ENCODE measurements at regions not wholly inside any gene's neighbourhood (a gene's known extent, or its start where the extent isn't known, plus 50 kb on each side); places are given as distances from the start of the nearest gene placed in this dataset.
"Not testable (repeated sequence)": the region's sequence is repeated elsewhere in the genome, so short reads cannot be mapped to it uniquely, and the experiment has no call there.

DNA sequence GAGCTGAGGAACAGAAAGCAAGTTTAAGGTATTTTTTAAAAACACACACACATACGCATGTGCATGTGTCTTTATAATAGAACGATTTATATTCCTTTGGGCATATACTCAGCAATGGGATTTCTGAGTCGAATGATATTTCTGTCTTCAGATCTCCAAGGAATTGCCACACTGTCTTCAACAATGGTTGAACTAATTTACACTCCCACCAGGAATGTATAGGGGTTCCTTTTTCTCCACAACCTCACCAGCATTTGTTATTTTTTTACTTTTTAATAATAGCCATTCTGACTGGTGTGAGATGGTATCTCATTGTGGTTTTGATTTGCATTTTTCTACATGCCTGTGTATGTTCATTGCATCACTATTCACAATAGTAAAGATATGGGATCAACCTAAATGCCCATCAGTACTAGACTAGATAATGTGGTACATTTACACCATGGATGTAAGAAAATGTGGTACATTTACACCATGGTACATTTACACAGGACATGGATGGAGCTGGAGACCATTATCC is 60.3 kb upstream of the MAP3K1 start:
- DNase-seq (ENCODE audit: low read depth): no peak
- TF ChIP-seq, protein P1, sequence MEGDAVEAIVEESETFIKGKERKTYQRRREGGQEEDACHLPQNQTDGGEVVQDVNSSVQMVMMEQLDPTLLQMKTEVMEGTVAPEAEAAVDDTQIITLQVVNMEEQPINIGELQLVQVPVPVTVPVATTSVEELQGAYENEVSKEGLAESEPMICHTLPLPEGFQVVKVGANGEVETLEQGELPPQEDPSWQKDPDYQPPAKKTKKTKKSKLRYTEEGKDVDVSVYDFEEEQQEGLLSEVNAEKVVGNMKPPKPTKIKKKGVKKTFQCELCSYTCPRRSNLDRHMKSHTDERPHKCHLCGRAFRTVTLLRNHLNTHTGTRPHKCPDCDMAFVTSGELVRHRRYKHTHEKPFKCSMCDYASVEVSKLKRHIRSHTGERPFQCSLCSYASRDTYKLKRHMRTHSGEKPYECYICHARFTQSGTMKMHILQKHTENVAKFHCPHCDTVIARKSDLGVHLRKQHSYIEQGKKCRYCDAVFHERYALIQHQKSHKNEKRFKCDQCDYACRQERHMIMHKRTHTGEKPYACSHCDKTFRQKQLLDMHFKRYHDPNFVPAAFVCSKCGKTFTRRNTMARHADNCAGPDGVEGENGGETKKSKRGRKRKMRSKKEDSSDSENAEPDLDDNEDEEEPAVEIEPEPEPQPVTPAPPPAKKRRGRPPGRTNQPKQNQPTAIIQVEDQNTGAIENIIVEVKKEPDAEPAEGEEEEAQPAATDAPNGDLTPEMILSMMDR (IDR thresholded peaks at IDR 0.05; ENCODE audit: insufficient read depth, low read depth, low read length, missing control alignments): no peak
- no peak overlapping the region for H3K4me3 ChIP-seq (ENCODE audit: low read length)

DNA sequence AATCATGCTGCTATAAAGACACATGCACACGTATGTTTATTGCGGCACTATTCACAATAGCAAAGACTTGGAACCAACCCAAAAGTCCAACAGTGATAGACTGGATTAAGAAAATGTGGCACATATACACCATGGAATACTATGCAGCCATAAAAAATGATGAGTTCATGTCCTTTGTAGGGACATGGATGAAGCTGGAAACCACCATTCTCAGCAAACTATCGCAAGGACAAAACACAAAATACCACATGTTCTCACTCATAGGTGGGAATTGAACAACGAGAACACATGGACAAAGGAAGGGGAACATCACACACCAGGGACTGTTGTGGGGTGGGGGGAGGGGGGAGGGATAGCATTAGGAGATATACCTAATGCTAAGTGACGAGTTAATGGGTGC is 61.8 kb upstream of the MAP3K1 start:
- H3K4me3 ChIP-seq (ENCODE audit: low read length); DNase-seq (ENCODE audit: low read depth): not testable (repeated sequence)

DNA sequence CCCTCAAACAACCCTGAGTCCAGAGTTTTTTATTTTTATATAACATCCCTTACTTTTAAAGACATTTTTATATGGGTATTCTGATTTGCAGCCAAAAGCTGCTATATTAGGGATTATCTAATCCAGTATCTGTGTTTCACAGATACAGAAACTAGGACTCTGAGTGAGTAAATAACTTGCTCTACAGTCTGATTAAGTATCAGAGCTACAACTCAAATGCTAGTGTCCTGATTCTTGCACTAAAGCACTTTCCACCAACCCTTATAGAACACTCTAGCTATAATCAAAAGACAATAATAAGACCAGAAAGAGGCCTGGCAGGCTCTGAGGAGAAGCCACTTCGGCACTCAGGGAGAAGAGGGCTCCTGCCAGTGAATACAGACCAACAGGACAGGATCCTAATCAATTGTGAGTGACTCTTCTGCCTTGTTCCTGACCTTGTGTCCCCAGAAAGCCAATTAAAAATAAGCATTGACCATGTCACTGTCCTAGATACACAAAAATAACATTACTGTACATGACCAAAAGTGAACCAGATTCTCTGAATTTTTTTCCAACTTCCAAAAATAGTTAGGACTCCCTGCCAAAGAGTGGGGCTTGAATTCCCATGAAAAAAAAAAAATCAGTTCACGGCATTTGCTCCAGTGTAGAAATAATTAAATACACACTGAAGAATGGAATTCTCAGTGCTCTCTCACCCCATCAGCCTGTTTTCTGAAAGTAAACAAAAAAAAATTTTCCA is 63.6 kb upstream of the MAP3K1 start:
- DNase-seq (ENCODE audit: low read depth): no peak
- H3K4me3 ChIP-seq (ENCODE audit: low read length): no peak overlapping the region
- TF ChIP-seq, protein P1 (IDR thresholded peaks at IDR 0.05; ENCODE audit: insufficient read depth, low read depth, low read length, missing control alignments): no peak

DNA sequence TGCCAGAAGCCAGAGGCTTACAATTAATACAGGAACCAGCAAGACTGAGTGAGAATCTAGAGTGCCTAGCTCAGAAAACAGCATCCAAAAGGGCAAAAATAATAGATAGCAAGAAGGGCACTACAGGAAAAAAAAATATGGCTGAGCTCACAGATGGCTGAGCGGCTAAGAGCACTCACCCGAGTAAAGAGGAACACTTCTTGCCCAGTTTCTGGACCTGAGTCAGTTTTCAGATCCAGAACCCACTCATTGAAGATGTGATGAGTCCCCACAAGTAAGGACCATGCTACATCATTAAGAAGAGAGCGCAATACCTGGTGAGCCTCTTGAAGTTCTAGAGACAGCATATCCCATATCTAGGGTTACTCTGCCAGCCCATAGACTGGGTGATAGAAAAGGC is 65.5 kb upstream of the MAP3K1 start:
- H3K4me3 ChIP-seq (ENCODE audit: low read length): no peak overlapping the region
- DNase-seq (ENCODE audit: low read depth): no peak
- TF ChIP-seq, protein P1 (IDR thresholded peaks at IDR 0.05; ENCODE audit: insufficient read depth, low read depth, low read length, missing control alignments): no peak

DNA sequence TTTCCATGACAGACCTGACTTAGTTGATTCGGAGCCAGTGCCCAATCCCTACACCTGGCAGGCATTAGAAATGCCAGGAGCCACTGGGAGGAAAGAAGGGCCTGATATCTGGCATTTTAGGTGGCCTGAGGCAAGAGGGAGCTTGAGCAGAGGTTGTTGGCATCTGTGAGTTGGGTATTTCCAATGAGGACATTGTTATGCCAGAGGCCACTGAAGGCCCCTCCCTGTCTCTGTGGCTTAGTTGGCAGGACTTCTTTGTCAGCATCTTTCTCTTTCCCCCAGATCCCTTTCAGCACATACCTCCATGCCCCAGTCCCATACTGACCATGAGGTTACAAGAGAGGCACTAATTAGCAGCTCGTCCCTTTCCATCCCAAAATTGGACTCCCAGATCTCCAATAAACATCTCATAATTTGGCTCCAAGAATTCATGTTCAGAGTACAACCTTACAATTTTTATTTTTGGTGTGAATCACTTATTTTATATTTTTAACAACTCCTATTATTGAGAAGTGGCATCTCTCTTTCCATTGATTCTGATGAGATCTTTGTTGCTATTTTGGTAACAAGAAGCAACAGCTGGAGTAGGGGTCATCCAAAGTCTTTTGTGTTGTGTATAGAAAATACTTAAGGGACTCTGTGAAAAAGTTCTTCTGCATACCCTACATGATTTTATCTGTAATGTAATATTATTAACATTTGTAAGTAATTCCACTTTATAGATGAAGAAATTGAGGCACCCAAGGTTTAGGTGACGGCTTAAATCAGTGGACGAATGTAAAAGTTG is 68.6 kb upstream of the MAP3K1 start:
- TF ChIP-seq, protein P1 (IDR thresholded peaks at IDR 0.05; ENCODE audit: insufficient read depth, low read depth, low read length, missing control alignments): no peak
- no peak for DNase-seq (ENCODE audit: low read depth)
- H3K4me3 ChIP-seq (ENCODE audit: low read length): no peak overlapping the region

DNA sequence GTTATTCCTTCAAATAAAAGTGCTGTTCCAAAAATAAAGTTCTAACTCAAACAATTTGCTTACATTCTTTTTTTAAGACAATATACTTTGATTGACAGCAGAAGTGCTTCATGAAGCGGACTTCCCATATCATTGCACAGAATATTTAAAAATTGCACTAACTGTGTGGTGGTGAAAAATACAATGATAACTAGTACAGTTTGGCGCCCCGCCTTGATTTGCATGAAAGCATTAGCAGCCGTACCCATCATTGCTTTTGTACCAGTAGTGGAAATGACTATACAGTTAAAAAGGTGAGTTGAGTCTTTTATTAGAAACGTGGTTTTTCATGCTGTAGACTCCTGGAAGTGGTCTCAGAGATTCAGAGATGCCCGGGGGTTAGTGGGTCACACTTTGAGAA is 69.5 kb upstream of the MAP3K1 start:
- DNase-seq (ENCODE audit: low read depth): no peak
- TF ChIP-seq, protein P1 (IDR thresholded peaks at IDR 0.05; ENCODE audit: insufficient read depth, low read depth, low read length, missing control alignments): no peak
- no peak overlapping the region for H3K4me3 ChIP-seq (ENCODE audit: low read length)

DNA sequence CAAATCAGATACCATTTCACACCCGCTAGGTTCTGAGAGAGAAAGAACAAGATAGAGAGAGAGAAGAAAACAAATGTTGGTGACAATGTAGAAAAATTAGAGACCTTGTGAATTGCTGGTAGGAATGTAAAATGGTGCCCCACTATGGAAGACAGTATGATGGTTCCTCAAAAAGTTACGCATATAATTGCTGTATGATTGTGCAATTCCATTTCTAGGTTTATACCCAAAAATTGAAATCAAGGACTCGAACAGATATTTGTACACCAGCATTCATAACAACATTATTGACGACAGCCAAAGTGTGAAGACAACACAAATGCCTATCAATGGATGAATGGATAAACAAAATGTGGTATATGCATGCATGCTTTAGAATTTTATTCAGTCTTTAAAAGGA is 74.5 kb upstream of the MAP3K1 start:
- no peak overlapping the region for H3K4me3 ChIP-seq (ENCODE audit: low read length)
- DNase-seq (ENCODE audit: low read depth): no peak

More for the DNA sequence above, 74.5 kb upstream of the MAP3K1 start:
- TF ChIP-seq, protein P1 (IDR thresholded peaks at IDR 0.05; ENCODE audit: insufficient read depth, low read depth, low read length, missing control alignments): no peak

Data from epithelial cell of esophagus (primary cell).